ENCODE measurements at regions not wholly inside any gene's neighbourhood (a gene's known extent, or its start where the extent isn't known, plus 50 kb on each side); places are given as distances from the start of the nearest gene placed in this dataset.

- TF ChIP-seq CTCF (IDR thresholded peaks at IDR 0.05) (no peak), POLR2A (IDR thresholded peaks at IDR 0.05; ENCODE audit: low read length) (no peak), ATOH8 (CRISPR knock-in tag; IDR thresholded peaks at IDR 0.05; ENCODE audit: low read depth) (no peak), SREBF2 (IDR thresholded peaks at IDR 0.05) (no peak), JUN (IDR thresholded peaks at IDR 0.05) (no peak), HOXA7 (CRISPR knock-in tag; IDR thresholded peaks at IDR 0.05) (no peak)
Measured at GRCh38 chrX:11899091-11899490, 141.1 kb downstream of the MSL3 start.

Measured in A549 (cell line).